Liver (tissue), 7 donors: ENCODE measurements at regions not wholly inside any gene's neighbourhood (a gene's known extent, or its start where the extent isn't known, plus 50 kb on each side); places are given as distances from the start of the nearest gene placed in this dataset.
"Not testable (repeated sequence)": the region's sequence is repeated elsewhere in the genome, so short reads cannot be mapped to it uniquely, and the experiment has no call there.

ENCODE experiments used
- DNase-seq: peaks from one replicate; pipeline ENCODE4 v3.0.0-alpha.2; 2017; ENCODE audit warnings: low spot score
- H3K27ac ChIP-seq, 2 donors: one replicate each; pipeline ENCODE4 v1.7.0; 2013; ENCODE audit warnings: inconsistent platforms in 2 of 2, low read length in 2 of 2, control low read depth in 1 of 2, low read depth in 1 of 2, mild to moderate bottlenecking in 1 of 2
- H3K27me3 ChIP-seq, 4 donors: one replicate each; pipeline versions ENCODE4 v1.6.1 to v1.7.0; 2013; ENCODE audit warnings: low read length in 3 of 4, inconsistent platforms in 1 of 4, mild to moderate bottlenecking in 1 of 4, moderate library complexity in 1 of 4; ENCODE audit not compliant: control insufficient read depth in 4 of 4, insufficient read depth in 4 of 4
- H3K36me3 ChIP-seq, 4 donors: one replicate each; pipeline versions ENCODE4 v1.6.1 to v1.7.0; 2013; ENCODE audit warnings: low read length in 3 of 4, mild to moderate bottlenecking in 3 of 4, low read depth in 1 of 4, moderate library complexity in 1 of 4; ENCODE audit not compliant: control insufficient read depth in 4 of 4, insufficient read depth in 3 of 4
- H3K4me1 ChIP-seq, 4 donors: one replicate each; pipeline versions ENCODE4 v1.6.1 to v1.7.0; 2013; ENCODE audit warnings: low read length in 3 of 4, mild to moderate bottlenecking in 3 of 4, moderate library complexity in 1 of 4; ENCODE audit not compliant: control insufficient read depth in 4 of 4, insufficient read depth in 4 of 4
- H3K4me3 ChIP-seq, 3 donors: one replicate each; pipeline versions ENCODE4 v1.6.1 to v1.7.0; 2013; ENCODE audit warnings: low read length in 3 of 3, control low read depth in 1 of 3, low read depth in 1 of 3, mild to moderate bottlenecking in 1 of 3
- H3K9ac ChIP-seq, 2 donors: one replicate each; pipeline ENCODE4 v1.7.0; 2013; ENCODE audit warnings: low read length in 2 of 2, mild to moderate bottlenecking in 2 of 2, moderate library complexity in 2 of 2, control low read depth in 1 of 2, low read depth in 1 of 2
- H3K9me3 ChIP-seq, 4 donors: one replicate each; pipeline versions ENCODE4 v1.6.1 to v1.7.0; 2013; ENCODE audit warnings: low read length in 3 of 4; ENCODE audit not compliant: control insufficient read depth in 4 of 4
- NR2F2 ChIP-seq: IDR thresholded peaks from 2 replicates; pipeline ENCODE4 v1.6.1; 2016; ENCODE audit warnings: antibody characterized with exemption
- RAD21 ChIP-seq, 2 donors: IDR thresholded peaks; 2 replicates each; pipeline ENCODE4 v1.6.1; 2016; ENCODE audit warnings: antibody characterized with exemption in 2 of 2, mild to moderate bottlenecking in 2 of 2
- WGBS: extraction: QIAGEN DNeasy Blood & Tissue Kit; methylation state at CpG from one replicate; pipeline ENCODE4 v1.1.7; 2013; 5-methylcytosine and 5-hydroxymethylcytosine counted together
- donor health status: healthy.
- donor health status: healthy.
- donor health status: healthy.
- donor health status: healthy.

GRCh38 chr16:29355339-29356059 lies 51.0 kb downstream of the NPIPB11 start:
- not testable (repeated sequence) for H3K9me3 ChIP-seq, H3K27ac ChIP-seq, H3K36me3 ChIP-seq, H3K9ac ChIP-seq, H3K4me3 ChIP-seq, H3K27me3 ChIP-seq, DNase-seq, H3K4me1 ChIP-seq
- 98% methylated on average over 21 of the region's 23 CpGs for WGBS

DNA sequence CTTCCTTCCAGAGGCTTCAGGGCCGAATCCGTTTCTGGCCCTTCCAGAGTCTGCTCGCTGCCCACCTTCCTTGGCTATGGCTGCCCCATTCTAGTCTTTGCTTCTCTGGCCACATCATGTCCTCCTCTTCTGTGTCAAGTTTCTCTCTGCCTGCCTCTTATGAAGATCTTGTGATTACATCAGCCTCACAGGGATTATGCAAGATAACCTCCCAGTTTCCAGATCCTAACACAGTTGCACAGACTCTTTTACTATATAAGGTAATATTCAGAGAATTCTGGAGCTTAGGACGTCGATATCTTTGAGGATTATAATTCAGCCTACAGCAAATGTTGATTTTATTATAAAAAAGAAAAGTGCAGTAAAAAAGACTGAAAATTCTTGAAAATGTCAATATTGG lies 52.1 kb downstream of the NPIPB11 start:
- H3K9ac ChIP-seq, H3K9me3 ChIP-seq, DNase-seq, H3K27me3 ChIP-seq, H3K36me3 ChIP-seq, H3K4me1 ChIP-seq, H3K27ac ChIP-seq, H3K4me3 ChIP-seq: not testable (repeated sequence)
- 75% methylated on average over 2 of the region's 5 CpGs for WGBS

DNA sequence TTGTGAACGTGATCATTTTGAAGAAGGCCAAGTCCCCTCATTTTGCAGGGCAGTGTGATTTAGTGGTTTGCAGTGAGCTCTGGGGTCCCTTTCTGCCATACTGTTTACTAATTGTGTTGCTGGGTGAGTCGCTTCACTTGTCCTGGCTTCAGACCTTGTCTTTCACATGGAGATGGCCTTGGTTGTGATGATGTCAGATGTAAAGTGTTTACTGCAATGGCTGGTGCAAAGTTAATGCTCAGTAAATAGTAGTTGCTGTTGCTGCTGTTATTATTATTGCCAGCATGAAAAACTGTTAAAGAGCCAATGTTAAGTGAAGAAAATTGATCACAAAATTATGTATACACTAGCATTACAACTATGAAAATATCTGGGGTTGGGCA lies 53.9 kb downstream of the NPIPB11 start:
- not testable (repeated sequence) for H3K9ac ChIP-seq, H3K27me3 ChIP-seq, H3K4me1 ChIP-seq, H3K9me3 ChIP-seq, DNase-seq, H3K27ac ChIP-seq, H3K4me3 ChIP-seq, H3K36me3 ChIP-seq
- WGBS, result 98% methylated on average over 1 of the region's 2 CpGs

DNA sequence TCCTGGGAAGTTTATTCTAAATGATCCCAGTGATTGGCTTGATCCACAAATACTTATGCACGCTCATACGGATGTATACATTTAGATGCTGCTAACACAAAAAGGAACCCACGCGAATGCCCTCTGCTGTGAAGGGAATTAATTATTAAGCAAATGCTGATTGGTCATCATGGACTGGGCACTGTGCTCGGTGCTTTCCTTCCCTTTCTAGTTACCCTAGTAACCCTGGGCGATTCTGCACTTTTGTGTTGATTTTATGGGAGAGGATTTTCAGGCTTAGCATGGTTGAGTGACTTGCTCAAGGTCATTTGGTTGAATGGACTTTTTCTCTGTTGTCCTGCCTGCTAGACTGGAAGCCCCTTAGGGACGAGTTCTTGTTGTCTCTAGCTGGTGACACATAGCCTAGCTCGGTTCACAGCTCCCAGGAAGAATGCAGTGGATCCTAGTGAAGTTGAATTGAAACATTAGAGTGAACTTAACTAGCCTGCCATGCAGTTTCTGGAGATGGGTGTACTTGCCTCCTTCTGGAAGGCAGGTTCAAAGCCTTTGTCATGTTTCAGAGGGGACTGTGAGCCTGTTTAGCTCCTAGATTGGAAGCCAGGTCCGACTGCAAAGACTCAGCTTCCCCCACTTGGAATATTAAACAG lies 54.4 kb downstream of the NPIPB11 start:
- not testable (repeated sequence) for H3K27me3 ChIP-seq, DNase-seq, H3K27ac ChIP-seq, H3K36me3 ChIP-seq, H3K4me3 ChIP-seq, H3K9ac ChIP-seq, H3K9me3 ChIP-seq, H3K4me1 ChIP-seq
- 71% methylated on average over 9 of the region's 9 CpGs for WGBS

DNA sequence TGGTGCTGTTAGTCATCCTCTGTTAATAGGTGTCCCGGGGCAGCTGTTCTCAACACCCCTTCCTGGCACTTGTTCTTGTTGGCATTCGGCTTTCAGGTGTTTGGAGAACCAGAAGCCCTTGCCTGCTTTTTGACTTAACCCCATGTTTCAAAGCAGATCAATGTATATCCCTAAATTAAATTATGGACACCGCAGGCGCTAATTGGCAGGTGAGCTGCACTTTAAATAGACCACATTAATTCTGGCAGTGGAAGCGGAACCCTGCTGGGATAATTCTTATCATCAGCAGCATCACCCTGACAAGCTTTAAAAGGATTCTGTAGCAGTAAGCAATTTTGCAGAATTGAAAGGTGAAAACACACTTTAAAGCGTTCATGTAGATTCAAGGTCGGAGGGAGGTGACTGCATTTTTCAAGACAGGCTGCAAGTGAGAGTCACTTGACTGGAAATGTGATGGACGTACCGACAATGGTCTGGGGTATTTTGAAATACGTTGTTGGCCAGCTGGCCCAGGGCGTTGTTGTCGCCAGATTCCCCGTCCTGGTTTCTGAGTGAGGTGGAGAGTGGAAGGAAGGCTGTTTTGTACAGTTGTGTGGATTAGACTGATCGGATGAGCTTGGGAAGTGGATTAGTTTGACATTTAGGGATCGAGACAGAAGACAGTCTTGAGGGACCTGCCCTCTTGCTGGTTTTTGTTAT lies 55.1 kb downstream of the NPIPB11 start:
- H3K9me3 ChIP-seq, H3K9ac ChIP-seq, H3K4me1 ChIP-seq, DNase-seq, H3K27ac ChIP-seq, H3K36me3 ChIP-seq, H3K27me3 ChIP-seq, H3K4me3 ChIP-seq: not testable (repeated sequence)
- WGBS, result 83% methylated on average over 13 of the region's 15 CpGs

DNA sequence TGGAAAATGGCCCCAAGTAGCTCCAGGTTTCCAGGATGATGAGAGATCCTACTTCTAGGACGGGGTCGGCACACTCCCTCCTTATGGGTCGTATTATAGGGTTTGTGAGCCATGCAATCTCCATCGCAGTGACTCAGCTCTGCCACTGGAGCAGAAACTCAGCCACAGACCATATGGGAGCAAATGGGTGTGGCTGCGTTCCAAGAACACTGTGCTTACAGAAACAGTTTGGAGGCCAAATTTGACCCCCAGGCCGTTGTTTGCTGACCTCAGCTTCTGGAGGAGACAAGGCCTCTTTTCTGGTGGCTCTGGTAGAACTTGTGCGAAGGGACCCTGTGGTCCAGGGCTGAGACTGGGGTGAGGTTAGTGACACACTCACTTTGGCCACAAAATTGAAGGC lies 56.5 kb downstream of the NPIPB11 start:
- TF ChIP-seq NR2F2 (peak; percentile 54), RAD21 (IDR thresholded peaks at IDR 0.05) (peak in 1 of 2 donors; percentile 5)
- H3K4me1 ChIP-seq, H3K27me3 ChIP-seq, H3K9ac ChIP-seq, H3K27ac ChIP-seq, H3K36me3 ChIP-seq, H3K4me3 ChIP-seq, H3K9me3 ChIP-seq, DNase-seq: not testable (repeated sequence)
- WGBS, result 73% methylated on average over 7 of the region's 7 CpGs
